ENCODE measurements at regions not wholly inside any gene's neighbourhood (a gene's known extent, or its start where the extent isn't known, plus 50 kb on each side); places are given as distances from the start of the nearest gene placed in this dataset.
A peak's percentile ranks its signal among the peaks of the same experiment; 100 is the strongest.

GRCh38 chr3:157578181-157578580 is 75.0 kb upstream of the VEPH1 start:
- Histone ChIP-seq H3K4me3 (no peak overlapping the region), H3K27ac (no peak overlapping the region), H3K27me3 (ENCODE audit: low read depth) (no peaks in the 10 kb centered on the region), H3K36me3 (no peaks in the 10 kb centered on the region), H3K9me3 (no peaks in the 10 kb centered on the region), H3K4me1 (no peaks in the 10 kb centered on the region)
- ATAC-seq (no peak), DNase-seq (no peak)
- intact Hi-C loops (cut with DNase I) = no loop called here
- no peak for TF ChIP-seq CTCF (IDR thresholded peaks at IDR 0.05)

GRCh38 chr3:157574531-157574930 is 71.3 kb upstream of the VEPH1 start:
- DNase-seq = no peak
- Histone ChIP-seq H3K4me1 (no peaks in the 10 kb centered on the region), H3K27ac (no peak overlapping the region), H3K9me3 (no peaks in the 10 kb centered on the region), H3K36me3 (no peaks in the 10 kb centered on the region), H3K4me3 (no peak overlapping the region), H3K27me3 (ENCODE audit: low read depth) (no peaks in the 10 kb centered on the region)
- ATAC-seq = no peak
- TF ChIP-seq CTCF (IDR thresholded peaks at IDR 0.05) = no peak
- intact Hi-C loops (cut with DNase I) = loop anchor here (5.0 kb wide), 1 partner anchor 42 kb away; no protein-coding TSS in a partner anchor

GRCh38 chr3:157573780-157574378 is 70.7 kb upstream of the VEPH1 start:
- Histone ChIP-seq H3K9me3 (no peaks in the 10 kb centered on the region), H3K4me3 (no peak overlapping the region), H3K27ac (no peak overlapping the region), H3K27me3 (ENCODE audit: low read depth) (no peaks in the 10 kb centered on the region), H3K36me3 (no peaks in the 10 kb centered on the region), H3K4me1 (no peaks in the 10 kb centered on the region)
- DNase-seq = no peak
- TF ChIP-seq CTCF (IDR thresholded peaks at IDR 0.05) = no peak
- intact Hi-C loops (cut with DNase I) = loop anchor here (5.0 kb wide), 1 partner anchor 42 kb away; no protein-coding TSS in a partner anchor
- ATAC-seq = no peak

- Histone ChIP-seq H3K4me3 (no peak overlapping the region), H3K27ac (no peak overlapping the region), H3K36me3 (no peaks in the 10 kb centered on the region), H3K9me3 (no peaks in the 10 kb centered on the region), H3K27me3 (ENCODE audit: low read depth) (no peaks in the 10 kb centered on the region), H3K4me1 (no peaks in the 10 kb centered on the region)
- DNase-seq (no peak), ATAC-seq (no peak)
- intact Hi-C loops (cut with DNase I) = loop anchor here (5.0 kb wide), 1 partner anchor 41 kb away; no protein-coding TSS in a partner anchor
- TF ChIP-seq CTCF (IDR thresholded peaks at IDR 0.05) = no peak
Measured at GRCh38 chr3:157573281-157573680, 70.1 kb upstream of the VEPH1 start.

- intact Hi-C loops (cut with DNase I) = loop anchor here (5.0 kb wide), 1 partner anchor 40 kb away; no protein-coding TSS in a partner anchor
- ATAC-seq (peak; percentile 80 to 82), DNase-seq (no peak)
- Histone ChIP-seq H3K27ac (no peak overlapping the region), H3K4me1 (no peaks in the 10 kb centered on the region), H3K9me3 (no peaks in the 10 kb centered on the region), H3K4me3 (no peak overlapping the region), H3K27me3 (ENCODE audit: low read depth) (no peaks in the 10 kb centered on the region), H3K36me3 (no peaks in the 10 kb centered on the region)
- TF ChIP-seq CTCF (IDR thresholded peaks at IDR 0.05) = peak; percentile 73
Measured at GRCh38 chr3:157572559-157573270, 69.5 kb upstream of the VEPH1 start.
